NB4 (cell line): ENCODE measurements at regions not wholly inside any gene's neighbourhood (a gene's known extent, or its start where the extent isn't known, plus 50 kb on each side); places are given as distances from the start of the nearest gene placed in this dataset.

Experiments
- CTCF ChIP-seq: IDR thresholded peaks from one replicate; pipeline ENCODE4 v1.5.1; 2012; ENCODE audit warnings: low read depth, low read length
- MAX ChIP-seq: IDR thresholded peaks from 2 replicates; pipeline ENCODE4 v1.6.1; 2011; ENCODE audit warnings: low read depth, low read length
- POLR2A ChIP-seq: IDR thresholded peaks from 2 replicates; pipeline ENCODE4 v1.6.1; 2011; ENCODE audit warnings: mild to moderate bottlenecking; ENCODE audit not compliant: insufficient read length; ENCODE audit errors: extremely low read depth

- TF ChIP-seq CTCF (no peak), POLR2A (no peak), MAX (no peak)
Observed at GRCh38 chr10:25699631-25700030, 234.4 kb upstream of the MYO3A start.
